Activated naive CD4-positive, alpha-beta T cell treated with anti-CD3 and anti-CD28 coated beads, Interleukin-2, amount 50 U/mL, for 72 hours (primary cell): ENCODE measurements at regions not wholly inside any gene's neighbourhood (a gene's known extent, or its start where the extent isn't known, plus 50 kb on each side); places are given as distances from the start of the nearest gene placed in this dataset.
A peak's percentile ranks its signal among the peaks of the same experiment; 100 is the strongest.
"Not testable (repeated sequence)": the region's sequence is repeated elsewhere in the genome, so short reads cannot be mapped to it uniquely, and the experiment has no call there.

Experiments used
- ATAC-seq, 2 donors: fragments of 150-1000 bp; cut with Tn5 transposase; 2 replicates each; pipeline ENCODE4 v1.10.0; 2021; ENCODE audit warnings: mild to moderate bottlenecking in 2 of 2, moderate library complexity in 2 of 2
- DNase-seq, 2 donors: peaks; one replicate each; pipeline ENCODE4 v3.0.0; 2021 to 2022; ENCODE audit warnings: low spot score in 2 of 2
- H3K27ac Mint-ChIP-seq, 2 donors: one replicate each; pipeline ENCODE4 v1.8.0; 2022; ENCODE audit warnings: mild to moderate bottlenecking in 2 of 2, mixed read lengths in 2 of 2
- H3K36me3 Mint-ChIP-seq, 2 donors: one replicate each; pipeline ENCODE4 v1.8.0; 2022; ENCODE audit warnings: mixed read lengths in 2 of 2
- H3K9me3 Mint-ChIP-seq, 2 donors: one replicate each; pipeline ENCODE4 v1.8.0; 2022; ENCODE audit warnings: mixed read lengths in 2 of 2

DNA sequence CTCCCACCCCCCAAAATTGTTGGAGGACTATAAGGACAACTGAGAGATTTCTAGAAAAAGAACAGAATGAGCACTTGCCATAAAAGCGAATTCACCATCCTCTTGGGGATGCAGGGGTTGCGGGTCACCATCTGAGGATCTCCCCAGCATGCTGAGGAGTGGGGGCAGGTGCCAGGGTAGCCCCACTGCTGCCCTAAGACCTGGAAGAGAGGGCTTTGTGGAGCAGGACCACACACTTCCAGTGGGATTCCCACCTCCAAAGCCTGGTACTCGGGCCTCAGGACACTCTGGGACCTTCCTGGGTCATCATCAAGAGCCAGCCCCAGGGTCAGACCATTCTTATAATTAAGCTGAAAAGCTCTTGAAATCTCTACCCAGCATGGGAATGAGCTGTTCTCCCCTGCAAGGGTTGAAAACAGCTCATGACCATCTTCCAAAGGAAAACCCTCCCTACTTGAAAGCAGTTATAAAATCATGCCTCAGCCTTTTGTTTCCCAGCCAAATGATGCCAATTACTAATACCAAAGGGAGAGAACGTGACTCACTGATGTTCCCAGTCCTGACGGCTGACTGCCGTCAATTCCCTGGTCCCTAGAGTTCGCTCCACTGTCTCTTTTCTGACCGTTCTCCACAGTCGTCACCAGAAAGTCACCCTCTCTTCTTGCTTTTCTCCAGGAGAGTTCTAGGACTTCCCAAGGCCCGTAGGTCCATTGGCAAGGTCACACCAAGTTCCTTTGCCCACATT lies 76.8 kb upstream of the CREB3L1 start:
- Mint-ChIP-seq H3K36me3 (no peaks in the 10 kb centered on the region), H3K27ac (peak overlapping the region in 1 of 2 donors; percentile 2), H3K9me3 (no peaks in the 10 kb centered on the region)
- no peak for ATAC-seq
- DNase-seq: no peak

DNA sequence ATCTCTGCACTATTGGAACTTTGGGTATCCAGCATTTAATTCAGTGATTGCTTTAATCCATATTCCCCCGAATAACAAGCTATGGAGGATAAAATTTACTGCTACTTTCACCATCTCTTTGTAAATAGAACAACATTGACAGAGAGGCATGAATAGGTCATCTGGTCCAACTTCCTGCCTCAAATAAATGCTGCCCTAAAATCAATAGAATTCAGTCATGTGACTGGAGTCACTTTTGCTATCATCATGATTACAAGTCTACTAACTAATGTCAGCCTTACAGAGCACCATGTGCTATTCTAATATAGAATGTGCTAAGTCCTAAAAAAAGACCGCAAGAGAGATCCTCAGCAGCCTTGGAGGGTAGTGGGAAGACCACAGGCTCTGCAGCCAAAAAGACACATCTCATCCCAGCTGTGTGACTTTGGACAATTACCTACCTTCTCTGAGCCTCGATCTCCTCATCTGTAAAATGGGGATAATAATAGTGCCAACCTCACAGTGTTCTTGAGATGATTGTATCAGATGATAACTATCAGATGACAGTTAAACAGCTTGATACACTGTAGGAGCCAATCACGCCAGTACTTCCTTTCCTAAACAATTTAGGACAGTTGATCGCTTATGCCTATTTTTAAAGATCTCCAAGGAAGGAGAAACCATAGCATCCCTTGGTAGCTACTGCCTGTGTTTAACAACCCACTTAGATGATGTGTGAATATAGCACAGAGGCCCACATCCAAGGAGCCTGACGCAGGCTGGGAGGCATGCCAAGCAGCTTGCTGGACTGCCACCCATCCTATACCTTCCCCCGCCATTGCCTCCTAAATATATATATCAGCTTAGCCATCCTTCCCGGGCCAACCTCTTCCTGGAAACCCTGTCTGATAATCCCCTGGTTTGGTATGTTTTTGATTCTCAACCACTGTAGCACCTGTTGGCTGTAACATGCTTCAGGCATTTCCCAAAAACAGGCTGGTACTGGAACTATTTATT lies 77.3 kb upstream of the PHF21A start:
- Mint-ChIP-seq H3K36me3 (no peaks in the 10 kb centered on the region), H3K27ac (no peak overlapping the region), H3K9me3 (no peaks in the 10 kb centered on the region)
- no peak for DNase-seq
- ATAC-seq: no peak

DNA sequence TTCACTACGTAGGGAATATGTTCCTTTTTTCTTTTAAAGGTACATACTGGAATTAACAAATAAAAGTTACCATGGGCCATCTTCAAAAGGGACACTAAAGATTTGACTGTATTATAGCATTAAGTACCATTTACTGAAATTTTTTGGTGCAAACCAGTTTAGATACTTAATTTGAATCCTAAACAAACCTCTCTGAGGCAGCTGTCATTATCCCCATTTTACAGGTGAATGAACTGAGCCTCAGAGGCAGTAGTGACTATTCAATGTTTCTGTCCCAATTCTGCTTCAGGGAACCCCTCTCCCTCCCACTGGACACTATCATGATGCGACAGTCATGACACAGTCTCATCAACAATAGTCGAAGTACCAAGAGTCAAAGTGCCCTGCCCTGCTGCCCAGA lies 76.2 kb upstream of the PHF21A start:
- DNase-seq: no peak
- no peaks in the 10 kb centered on the region for H3K36me3 Mint-ChIP-seq
- no peaks in the 10 kb centered on the region for H3K9me3 Mint-ChIP-seq
- ATAC-seq: no peak
- H3K27ac Mint-ChIP-seq: no peak overlapping the region

DNA sequence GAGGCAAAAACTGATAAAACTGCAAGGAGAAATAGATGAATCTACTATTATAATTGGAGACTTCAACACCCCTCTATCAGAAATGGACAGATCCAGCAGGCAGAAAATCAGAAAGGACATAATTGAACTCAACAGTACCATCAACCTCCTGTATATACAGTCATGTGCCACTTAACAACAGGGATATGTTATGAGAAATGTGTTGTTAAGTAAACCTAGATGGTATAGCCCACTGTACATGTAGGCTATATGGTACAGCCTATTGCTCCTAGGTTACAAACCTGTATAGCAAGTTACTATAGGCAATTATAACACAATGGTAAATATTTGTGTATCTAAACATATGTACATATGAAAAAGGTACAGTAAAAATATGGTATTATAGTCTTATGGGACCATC lies 66.8 kb upstream of the PHF21A start:
- H3K9me3 Mint-ChIP-seq: peaks cover 0 to 1% of the 10 kb centered on the region in 2 donors
- peaks cover 0 to 2% of the 10 kb centered on the region in 2 donors for H3K36me3 Mint-ChIP-seq
- H3K27ac Mint-ChIP-seq: no peak overlapping the region
- DNase-seq (no peak), ATAC-seq (no peak)

DNA sequence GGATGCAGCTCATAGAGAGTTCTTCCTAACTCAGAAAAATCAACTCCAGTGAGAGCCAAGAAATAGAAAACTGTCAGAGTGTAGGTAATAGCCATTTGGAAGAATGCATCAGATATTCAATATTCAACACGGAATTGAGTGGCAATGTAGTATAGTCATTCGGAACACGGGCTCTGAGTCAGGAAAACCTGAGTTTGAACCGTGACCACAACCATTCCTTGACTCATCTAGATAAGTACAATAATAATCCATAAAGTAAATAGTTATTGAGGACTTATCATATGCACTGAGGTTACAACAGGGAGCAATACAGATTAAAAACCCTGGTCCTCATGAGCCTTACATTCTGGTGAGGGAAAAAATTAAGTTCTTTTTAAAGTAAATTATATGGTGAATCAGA lies 62.6 kb upstream of the PHF21A start:
- no peak for DNase-seq
- Mint-ChIP-seq H3K9me3 (peaks cover 0 to 8% of the 10 kb centered on the region in 2 donors), H3K27ac (no peak overlapping the region), H3K36me3 (peaks cover 4 to 5% of the 10 kb centered on the region in 2 donors)
- no peak for ATAC-seq

DNA sequence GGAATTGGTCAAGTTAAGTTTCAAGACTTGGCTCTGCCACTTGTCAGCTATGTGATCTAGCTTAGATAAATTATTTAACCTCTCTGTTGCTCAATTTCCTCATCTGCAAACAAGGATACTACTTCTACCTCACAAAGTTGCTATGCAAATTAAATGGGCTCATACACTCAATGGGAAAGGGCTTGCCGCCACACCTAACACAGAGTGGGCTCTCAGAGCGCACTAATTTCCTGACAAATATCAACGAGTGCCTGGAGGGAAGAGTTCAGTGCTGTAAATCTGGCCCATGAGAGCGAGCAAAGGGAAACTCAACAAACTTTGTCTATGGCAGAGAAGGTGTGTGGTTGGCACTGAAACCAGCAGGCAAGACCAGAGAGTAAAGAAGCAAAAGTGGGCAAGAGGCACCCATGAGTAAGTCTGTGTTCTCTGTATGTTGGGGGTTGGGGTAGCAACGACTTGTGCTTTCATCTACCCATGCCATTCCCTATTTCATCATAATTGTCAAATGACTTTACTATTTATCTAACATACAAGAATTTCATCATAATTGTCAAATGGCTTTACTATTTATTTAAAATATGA lies 60.7 kb upstream of the PHF21A start:
- H3K27ac Mint-ChIP-seq: no peak overlapping the region
- DNase-seq (no peak), ATAC-seq (no peak)
- H3K9me3 Mint-ChIP-seq: peaks cover 0 to 8% of the 10 kb centered on the region in 2 donors
- peaks cover 4 to 5% of the 10 kb centered on the region in 2 donors for H3K36me3 Mint-ChIP-seq

DNA sequence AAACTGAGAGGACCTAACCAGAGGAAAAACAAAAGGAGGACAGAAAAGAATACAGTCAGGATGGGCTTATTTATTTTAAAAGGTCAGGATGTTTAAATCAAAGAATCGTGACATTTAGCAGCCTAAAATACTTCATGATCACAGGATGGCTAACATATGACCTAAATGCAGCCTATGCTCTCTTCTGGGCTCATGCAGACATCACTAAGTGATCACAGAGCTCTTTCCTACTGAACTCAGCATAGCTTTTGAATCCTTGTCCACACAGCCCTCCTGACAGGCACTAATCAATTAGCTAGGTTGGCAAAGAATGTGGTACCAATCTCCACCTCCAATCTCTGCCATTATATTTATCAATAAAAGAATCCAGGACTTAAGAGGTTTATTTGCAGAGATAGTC lies 60.1 kb upstream of the PHF21A start:
- H3K27ac Mint-ChIP-seq: no peak overlapping the region

DNA sequence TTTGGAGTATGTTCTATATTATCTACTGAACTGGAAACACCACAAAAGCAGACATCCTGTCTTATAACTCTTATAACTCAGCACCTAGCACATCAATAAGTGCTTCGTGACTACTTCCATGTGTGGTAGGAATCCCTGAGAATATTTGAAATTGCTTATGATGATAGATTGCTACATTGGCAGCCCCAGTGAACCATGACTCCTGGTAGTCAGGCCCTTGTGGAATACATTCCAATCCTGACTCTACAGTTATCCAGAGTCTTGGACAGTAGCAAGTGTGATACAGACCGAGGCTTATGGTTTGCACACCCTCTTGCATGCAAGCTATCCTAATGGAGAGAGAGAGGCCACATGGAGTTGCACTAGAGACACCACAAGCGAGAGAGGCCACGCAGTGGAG lies 59.5 kb upstream of the PHF21A start:
- peaks cover 4 to 5% of the 10 kb centered on the region in 2 donors for H3K36me3 Mint-ChIP-seq
- peaks cover 0 to 8% of the 10 kb centered on the region in 2 donors for H3K9me3 Mint-ChIP-seq
- H3K27ac Mint-ChIP-seq: peak overlapping the region in 1 of 2 donors; percentile 2
- ATAC-seq (no peak), DNase-seq (no peak)

More for the DNA sequence above, 60.1 kb upstream of the PHF21A start:
- H3K36me3 Mint-ChIP-seq: peaks cover 4 to 5% of the 10 kb centered on the region in 2 donors
- H3K9me3 Mint-ChIP-seq: peaks cover 0 to 8% of the 10 kb centered on the region in 2 donors
- ATAC-seq: no peak
- DNase-seq: no peak

DNA sequence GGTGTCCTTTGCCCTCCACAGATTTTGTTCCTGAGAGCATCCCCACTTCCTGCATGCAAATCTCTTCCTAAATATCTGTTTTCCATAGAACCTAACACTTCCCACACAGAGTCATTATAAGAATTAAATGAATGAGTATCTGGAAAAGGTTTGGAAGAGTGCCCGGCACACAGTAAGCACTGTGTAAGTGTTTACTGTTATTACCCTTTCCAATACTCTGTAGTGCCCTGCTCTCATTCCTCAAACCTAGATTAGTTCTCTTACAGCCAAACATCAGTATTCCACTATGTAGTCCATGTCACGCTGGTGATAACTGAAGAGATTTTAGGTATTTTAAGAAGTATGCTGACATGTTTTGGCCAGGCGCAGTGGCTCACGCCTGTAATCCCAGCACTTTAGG lies 57.3 kb upstream of the PHF21A start:
- ATAC-seq (no peak), DNase-seq (no peak)
- H3K36me3 Mint-ChIP-seq: peaks cover 4 to 5% of the 10 kb centered on the region in 2 donors
- peaks cover 0 to 8% of the 10 kb centered on the region in 2 donors for H3K9me3 Mint-ChIP-seq
- H3K27ac Mint-ChIP-seq: no peak overlapping the region

DNA sequence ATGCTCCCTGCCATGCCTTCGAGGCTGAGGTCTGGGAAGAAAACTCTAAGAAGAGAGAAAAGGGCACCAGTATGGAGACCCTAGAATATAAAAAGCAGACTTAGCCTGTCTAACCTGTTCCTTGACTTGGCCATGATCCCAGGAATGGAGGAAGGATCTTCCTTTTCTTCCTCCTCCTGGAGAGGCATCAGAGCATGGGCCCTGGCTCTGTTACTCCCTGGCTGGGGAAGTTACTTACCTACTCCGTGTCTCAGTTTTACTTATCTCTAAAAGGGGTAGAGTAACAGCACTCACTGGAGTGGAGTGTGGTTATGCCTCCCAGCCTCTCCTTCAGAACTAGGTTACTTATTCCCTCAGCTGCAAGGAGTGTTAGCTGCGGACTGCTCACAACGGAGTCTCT lies 55.2 kb upstream of the PHF21A start:
- DNase-seq: no peak
- ATAC-seq: no peak
- Mint-ChIP-seq H3K27ac (no peak overlapping the region), H3K9me3 (no peaks in the 10 kb centered on the region), H3K36me3 (no peaks in the 10 kb centered on the region)

DNA sequence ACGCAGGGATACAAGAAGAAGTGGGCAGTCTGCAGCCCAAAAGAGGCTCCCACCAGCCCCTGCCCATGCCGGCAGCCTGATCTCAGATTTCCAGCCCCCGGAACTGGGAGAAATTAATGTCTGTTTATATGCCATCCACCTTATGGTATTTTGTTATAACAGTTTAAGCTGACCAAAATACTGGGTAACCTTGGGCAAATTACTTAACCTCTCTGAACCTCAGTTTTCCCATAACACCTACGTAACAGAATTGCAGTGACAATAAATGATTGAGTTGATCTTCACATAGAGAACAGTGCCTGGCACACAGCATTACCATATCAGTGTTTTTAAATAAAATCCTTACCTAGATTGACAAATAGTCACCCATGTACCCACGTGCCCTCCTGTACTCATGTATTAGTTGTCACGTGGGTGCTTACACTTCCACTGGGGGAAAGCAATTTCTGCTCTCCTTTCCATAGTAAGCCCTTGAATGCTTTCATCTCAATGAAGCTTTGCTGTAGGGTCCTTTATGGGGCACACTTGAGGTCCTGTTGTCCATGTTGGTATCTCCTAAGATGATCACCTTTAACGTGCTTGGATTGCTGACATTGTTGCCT lies 54.2 kb upstream of the PHF21A start:
- H3K36me3 Mint-ChIP-seq: no peaks in the 10 kb centered on the region
- no peaks in the 10 kb centered on the region for H3K9me3 Mint-ChIP-seq
- DNase-seq (no peak), ATAC-seq (no peak)
- no peak overlapping the region for H3K27ac Mint-ChIP-seq

DNA sequence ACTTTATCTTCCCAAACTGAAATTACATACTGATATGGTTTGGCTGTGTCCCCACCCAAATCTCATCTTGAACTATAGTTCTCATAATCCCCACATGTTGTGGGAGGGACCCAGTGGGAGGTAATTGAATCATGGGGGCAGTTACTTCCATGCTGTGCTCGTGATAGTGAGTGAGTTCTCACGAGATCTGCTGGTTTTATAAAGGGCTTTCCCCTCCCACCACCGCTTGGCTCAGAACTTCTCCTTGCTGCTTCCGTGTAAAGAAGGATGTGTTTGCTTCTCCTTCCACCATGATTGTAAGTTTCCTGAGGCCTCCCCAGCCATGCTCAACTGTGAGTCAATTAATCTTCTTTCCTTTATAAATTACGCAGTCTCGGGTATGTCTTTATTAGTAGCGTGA lies 50.4 kb upstream of the PHF21A start:
- not testable (repeated sequence) for DNase-seq, ATAC-seq, H3K27ac Mint-ChIP-seq, H3K9me3 Mint-ChIP-seq, H3K36me3 Mint-ChIP-seq
